Endothelial cell of umbilical vein (primary cell): ENCODE measurements at regions not wholly inside any gene's neighbourhood (a gene's known extent, or its start where the extent isn't known, plus 50 kb on each side); places are given as distances from the start of the nearest gene placed in this dataset.

Source experiments
- BruUV-seq: library from RNA; stranded (reverse); fragments of 400-500 nt; replicated peaks from 2 replicates; lab custom pipeline; 2021; lab: Mats Ljungman, UMichigan
- CTCF ChIA-PET: fragments of 300-600, 350-600 bp; sonication (Branson Sonifier 250); formaldehyde crosslinking; loops from one replicate; lab custom pipeline; 2021; ENCODE audit warnings: antibody characterized with exemption, inconsistent platforms; lab: Charles Lee
- POLR2A ChIA-PET: fragments of 300-600, 350-600 bp; sonication (Branson Sonifier 250); formaldehyde crosslinking; loops from one replicate; lab custom pipeline; 2021; ENCODE audit warnings: antibody characterized with exemption, inconsistent platforms; lab: Charles Lee
- DNase-seq: peaks from one replicate; pipeline ENCODE4 v3.0.0-alpha.2; 2011; ENCODE audit warnings: low read depth, low spot score
- FAIRE-seq: peaks from 2 replicates; lab custom pipeline; 2011; peaks lifted over from hg19 to GRCh38; lab: Jason Lieb, UNC
- H2AFZ ChIP-seq: 2 replicates; pipeline ENCODE4 v1.6.0; 2012; ENCODE audit warnings: low read depth, low read length, control low read depth, inconsistent platforms
- H3K27ac ChIP-seq: 2 replicates; pipeline ENCODE4 v1.5.1; 2011; ENCODE audit warnings: low read depth, mild to moderate bottlenecking, control low read depth, low read length, moderate library complexity; ENCODE audit not compliant: insufficient read depth
- H3K27me3 ChIP-seq, 2 experiments: 2 replicates each; pipeline versions ENCODE4 v1.6.0 to v1.6.1; 2011; ENCODE audit warnings: low read length in 2 of 2, mixed read lengths in 1 of 2; ENCODE audit not compliant: control insufficient read depth in 2 of 2, insufficient read depth in 2 of 2
- H3K36me3 ChIP-seq, 2 experiments: 2 replicates in 1 of 2; 3 replicates in 1 of 2; pipeline ENCODE4 v1.5.1; 2011; ENCODE audit warnings: low read length in 2 of 2, mild to moderate bottlenecking in 1 of 2, moderate library complexity in 1 of 2; ENCODE audit not compliant: control insufficient read depth in 2 of 2, insufficient read depth in 2 of 2; ENCODE audit errors: extremely low read depth in 1 of 2
- H3K4me1 ChIP-seq: 3 replicates; pipeline ENCODE4 v1.5.1; 2011; ENCODE audit warnings: mild to moderate bottlenecking, low read length; ENCODE audit not compliant: control insufficient read depth, insufficient read depth; ENCODE audit errors: extremely low read depth
- H3K4me2 ChIP-seq: 2 replicates; pipeline ENCODE4 v1.6.1; 2011; ENCODE audit warnings: low read length, control low read depth, mixed read lengths; ENCODE audit not compliant: insufficient read depth
- H3K4me3 ChIP-seq, 3 experiments: fragments of 200-600 bp in 1 of 3; sonication (generic), shearing (Covaris generic) in 1 of 3; replicated peaks in 1 of 3; 2 replicates each; pipeline ENCODE4 v1.5.1; 2011 to 2016; ENCODE audit warnings: control low read depth in 3 of 3, low read length in 3 of 3, mild to moderate bottlenecking in 2 of 3, inconsistent platforms in 1 of 3, low read depth in 1 of 3, moderate library complexity in 1 of 3; ENCODE audit not compliant: insufficient read depth in 1 of 3
- H3K79me2 ChIP-seq: 2 replicates; pipeline ENCODE4 v1.6.0; 2012; ENCODE audit warnings: low read length, inconsistent platforms; ENCODE audit not compliant: control insufficient read depth, insufficient read depth
- H3K9ac ChIP-seq: replicated peaks from 2 replicates; pipeline ENCODE3; 2011; ENCODE audit warnings: low read length, control low read depth; ENCODE audit not compliant: insufficient read depth; ENCODE audit errors: extremely low read depth
- H3K9me1 ChIP-seq: replicated peaks from 3 replicates; pipeline ENCODE4 v1.6.0; 2011; ENCODE audit warnings: mild to moderate bottlenecking, low read length; ENCODE audit not compliant: control insufficient read depth, insufficient read depth; ENCODE audit errors: extremely low read depth
- H3K9me3 ChIP-seq: replicated peaks from 2 replicates; pipeline ENCODE4 v1.5.1; 2012; ENCODE audit warnings: low read length, inconsistent platforms; ENCODE audit not compliant: control insufficient read depth, insufficient read depth
- H4K20me1 ChIP-seq: replicated peaks from 2 replicates; pipeline ENCODE3; 2011; ENCODE audit warnings: mild to moderate bottlenecking, low read length; ENCODE audit not compliant: control insufficient read depth, insufficient read depth; ENCODE audit errors: extremely low read depth
- EZH2 ChIP-seq: IDR thresholded peaks from 2 replicates; pipeline ENCODE4 v1.6.1; 2012; ENCODE audit warnings: borderline replicate concordance, low read depth, mild to moderate bottlenecking, moderate library complexity, low read length, inconsistent platforms; ENCODE audit not compliant: severe bottlenecking
- FOS ChIP-seq: IDR thresholded peaks from 2 replicates; pipeline ENCODE4 v1.6.1; 2011; ENCODE audit warnings: mild to moderate bottlenecking, low read length, moderate library complexity, borderline replicate concordance; ENCODE audit not compliant: insufficient read depth
- GATA2 ChIP-seq: IDR thresholded peaks from 2 replicates; pipeline ENCODE4 v1.7.0; 2011; ENCODE audit warnings: low read depth, mild to moderate bottlenecking, moderate library complexity, mixed read lengths, low read length; ENCODE audit not compliant: insufficient read length, insufficient read depth
- JUN ChIP-seq: IDR thresholded peaks from 2 replicates; pipeline ENCODE4 v1.6.1; 2011; ENCODE audit warnings: borderline replicate concordance, low read depth; ENCODE audit not compliant: insufficient read length, insufficient read depth
- MYC ChIP-seq: IDR thresholded peaks from one replicate; pipeline ENCODE4 v1.6.1; 2011; ENCODE audit warnings: mild to moderate bottlenecking, low read depth, low read length
- POLR2A ChIP-seq: IDR thresholded peaks from 2 replicates; pipeline ENCODE4 v1.6.1; 2012; ENCODE audit warnings: low read depth, mild to moderate bottlenecking, control low read depth, low read length
- POLR2AphosphoS5 ChIP-seq: IDR thresholded peaks from 2 replicates; pipeline ENCODE4 v1.6.1; 2012; ENCODE audit warnings: low read depth, mild to moderate bottlenecking, control low read depth, low read length, moderate library complexity; ENCODE audit not compliant: insufficient read depth
- dilution Hi-C: fragments of 300-500 bp; cut with MboI; formaldehyde crosslinking; loops from one replicate; pipeline ENCODE4 v1.15.0; 2019; ENCODE audit warnings: low sequenced_read_pairs; ENCODE audit not compliant: extremely low pct_ligation_motif_present
- intact Hi-C: fragments of 100-400 bp; cut with micrococcal nuclease; formaldehyde crosslinking; loops from one replicate; pipeline ENCODE4 v1.10.0; 2022
- TF ChIP-seq, protein P1 (sequence below), 2 donors: IDR thresholded peaks; 1 replicate in 1 of 2; 2 replicates in 1 of 2; pipeline ENCODE4 v1.5.1; 2011; ENCODE audit warnings: low read length in 2 of 2, mild to moderate bottlenecking in 2 of 2, moderate library complexity in 2 of 2, control low read depth in 1 of 2, inconsistent platforms in 1 of 2, low read depth in 1 of 2; ENCODE audit not compliant: insufficient read depth in 1 of 2; ENCODE audit errors: extremely low read depth in 1 of 2
- TF ChIP-seq, protein P2 (sequence below): IDR thresholded peaks from 2 replicates; pipeline ENCODE4 v1.6.1; 2011; ENCODE audit not compliant: insufficient read depth, insufficient read length

DNA sequence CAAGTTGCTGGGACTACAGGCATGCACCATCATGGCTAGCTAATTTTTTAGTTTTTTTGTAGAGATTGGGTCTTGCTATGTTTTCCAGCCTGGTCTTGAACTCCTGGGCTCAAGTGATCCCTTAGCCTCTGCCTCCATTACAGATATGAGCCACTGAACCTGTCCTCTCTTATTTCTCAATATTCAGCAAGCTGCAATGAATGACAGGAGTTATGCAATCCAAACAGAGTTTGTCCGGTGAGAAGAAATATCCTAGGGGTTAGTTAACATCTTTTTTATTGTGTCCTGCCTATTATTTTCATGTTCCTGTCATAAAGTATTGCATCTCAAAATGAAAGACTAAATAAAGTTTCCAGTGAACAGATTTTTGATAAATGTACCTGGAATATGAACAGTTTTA, 1161.4 kb downstream of the OTOL1 start:
- no peak for FAIRE-seq
- no TSS peak for BruUV-seq
- intact Hi-C loops = no loop called here
- TF ChIP-seq POLR2A (no peak), POLR2AphosphoS5 (no peak), EZH2 (no peak), MYC (no peak), JUN (no peak), GATA2 (no peak), FOS (no peak)
- TF ChIP-seq, protein P1, sequence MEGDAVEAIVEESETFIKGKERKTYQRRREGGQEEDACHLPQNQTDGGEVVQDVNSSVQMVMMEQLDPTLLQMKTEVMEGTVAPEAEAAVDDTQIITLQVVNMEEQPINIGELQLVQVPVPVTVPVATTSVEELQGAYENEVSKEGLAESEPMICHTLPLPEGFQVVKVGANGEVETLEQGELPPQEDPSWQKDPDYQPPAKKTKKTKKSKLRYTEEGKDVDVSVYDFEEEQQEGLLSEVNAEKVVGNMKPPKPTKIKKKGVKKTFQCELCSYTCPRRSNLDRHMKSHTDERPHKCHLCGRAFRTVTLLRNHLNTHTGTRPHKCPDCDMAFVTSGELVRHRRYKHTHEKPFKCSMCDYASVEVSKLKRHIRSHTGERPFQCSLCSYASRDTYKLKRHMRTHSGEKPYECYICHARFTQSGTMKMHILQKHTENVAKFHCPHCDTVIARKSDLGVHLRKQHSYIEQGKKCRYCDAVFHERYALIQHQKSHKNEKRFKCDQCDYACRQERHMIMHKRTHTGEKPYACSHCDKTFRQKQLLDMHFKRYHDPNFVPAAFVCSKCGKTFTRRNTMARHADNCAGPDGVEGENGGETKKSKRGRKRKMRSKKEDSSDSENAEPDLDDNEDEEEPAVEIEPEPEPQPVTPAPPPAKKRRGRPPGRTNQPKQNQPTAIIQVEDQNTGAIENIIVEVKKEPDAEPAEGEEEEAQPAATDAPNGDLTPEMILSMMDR (IDR thresholded peaks at IDR 0.05; ENCODE audit: extremely low read depth in 1 of 2, insufficient read depth in 1 of 2, low read depth in 1 of 2, low read length in 2 of 2) = no peak
- TF ChIP-seq, protein P2, sequence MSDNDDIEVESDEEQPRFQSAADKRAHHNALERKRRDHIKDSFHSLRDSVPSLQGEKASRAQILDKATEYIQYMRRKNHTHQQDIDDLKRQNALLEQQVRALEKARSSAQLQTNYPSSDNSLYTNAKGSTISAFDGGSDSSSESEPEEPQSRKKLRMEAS = no peak
- ChIA-PET POLR2A (no interaction called here), CTCF (no interaction called here)
- no peaks in the 10 kb centered on the region for H3K4me1 ChIP-seq
- DNase-seq = no peak
- no peaks in the 10 kb centered on the region for H3K27me3 ChIP-seq
- H3K9ac ChIP-seq = no peak overlapping the region
- dilution Hi-C loops = no loop called here
- no peak overlapping the region for H3K4me2 ChIP-seq
- H3K9me3 ChIP-seq = no peaks in the 10 kb centered on the region
- no peak overlapping the region for H3K4me3 ChIP-seq
- H3K36me3 ChIP-seq = no peaks in the 10 kb centered on the region
- no peaks in the 10 kb centered on the region for H3K9me1 ChIP-seq
- no peaks in the 10 kb centered on the region for H3K79me2 ChIP-seq
- no peaks in the 10 kb centered on the region for H4K20me1 ChIP-seq
- H2AFZ ChIP-seq = no peak overlapping the region
- H3K27ac ChIP-seq = no peak overlapping the region
